22Rv1 (cell line): ENCODE measurements at regions not wholly inside any gene's neighbourhood (a gene's known extent, or its start where the extent isn't known, plus 50 kb on each side); places are given as distances from the start of the nearest gene placed in this dataset.

ENCODE experiments used
- CTCF ChIP-seq: fragments of 450-650 bp; IDR thresholded peaks from 2 replicates; pipeline ENCODE4 v1.5.1; 2017; ENCODE audit warnings: mild to moderate bottlenecking
- ZFX ChIP-seq: fragments of 450-650 bp; IDR thresholded peaks from 2 replicates; pipeline ENCODE4 v1.6.1; 2017; ENCODE audit warnings: antibody characterized with exemption, borderline replicate concordance

DNA sequence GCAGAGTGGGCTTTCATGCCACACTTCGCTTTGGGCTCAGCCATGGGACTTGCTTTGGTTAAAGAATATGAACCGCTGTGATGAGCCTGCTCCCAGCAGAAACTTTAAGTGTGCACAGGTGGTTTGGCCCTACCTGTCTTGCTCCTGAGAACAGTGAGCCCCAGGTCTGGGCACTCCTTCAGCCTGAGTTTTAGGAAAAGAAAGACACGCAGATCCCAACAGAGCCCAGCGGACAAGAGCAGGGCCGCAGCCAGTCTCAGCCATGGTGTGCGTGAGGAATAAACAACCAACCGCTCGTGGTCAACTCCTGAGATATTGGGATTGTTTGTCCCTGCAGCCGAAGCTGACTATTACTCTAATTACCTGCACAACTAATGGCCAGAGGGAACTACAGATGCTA is 217.1 kb upstream of the C1orf174 start:
- TF ChIP-seq CTCF (no peak), ZFX (no peak)
